CD4-positive, alpha-beta memory T cell (primary cell): ENCODE measurements at regions not wholly inside any gene's neighbourhood (a gene's known extent, or its start where the extent isn't known, plus 50 kb on each side); places are given as distances from the start of the nearest gene placed in this dataset.
"Not testable (repeated sequence)": the region's sequence is repeated elsewhere in the genome, so short reads cannot be mapped to it uniquely, and the experiment has no call there.

Source experiments
- CTCF ChIA-PET: fragments of 350-600 bp; sonication (Branson Sonifier 250); formaldehyde crosslinking; loops from one replicate; lab custom pipeline; 2021; ENCODE audit warnings: inconsistent platforms; ENCODE audit not compliant: partially characterized antibody; lab: Charles Lee
- POLR2A ChIA-PET: fragments of 350-600 bp; sonication (Branson Sonifier 250); formaldehyde crosslinking; loops from one replicate; lab custom pipeline; 2021; ENCODE audit not compliant: partially characterized antibody; lab: Charles Lee
- DNase-seq, 5 donors: peaks; one replicate each; pipeline versions ENCODE4 v3.0.0 to v3.0.0-alpha.2; 2020 to 2022; ENCODE audit warnings: mixed read lengths in 1 of 5
- H3K27ac ChIP-seq: one replicate; pipeline ENCODE4 v1.7.0; 2013; ENCODE audit warnings: low read depth, low read length
- H3K27me3 ChIP-seq: 2 replicates; pipeline ENCODE4 v1.7.0; 2013; ENCODE audit warnings: mild to moderate bottlenecking, low read length, moderate library complexity; ENCODE audit not compliant: insufficient read depth
- H3K36me3 ChIP-seq: 2 replicates; pipeline ENCODE4 v1.7.0; 2013; ENCODE audit warnings: mild to moderate bottlenecking, low read length, moderate library complexity; ENCODE audit not compliant: insufficient read depth
- H3K4me1 ChIP-seq: 2 replicates; pipeline ENCODE4 v1.7.0; 2013; ENCODE audit warnings: mild to moderate bottlenecking, low read length, moderate library complexity; ENCODE audit not compliant: insufficient read depth
- H3K4me3 ChIP-seq, 2 donors: one replicate each; pipeline ENCODE4 v1.7.0; 2013; ENCODE audit warnings: low read length in 2 of 2, mild to moderate bottlenecking in 1 of 2
- H3K9me3 ChIP-seq, 2 donors: one replicate each; pipeline ENCODE4 v1.7.0; 2013; ENCODE audit warnings: low read length in 2 of 2, control low read depth in 1 of 2; ENCODE audit not compliant: control insufficient read depth in 1 of 2
- H3K27ac Mint-ChIP-seq, 7 donors: one replicate each; pipeline ENCODE4 v1.8.0; 2020 to 2021; ENCODE audit warnings: mixed read lengths in 7 of 7, mild to moderate bottlenecking in 6 of 7, inconsistent platforms in 3 of 7, moderate library complexity in 3 of 7
- H3K27me3 Mint-ChIP-seq, 2 donors: one replicate each; pipeline ENCODE4 v1.8.0; 2020 to 2021; ENCODE audit warnings: mixed read lengths in 2 of 2
- H3K36me3 Mint-ChIP-seq, 2 donors: one replicate each; pipeline ENCODE4 v1.8.0; 2020 to 2021; ENCODE audit warnings: mixed read lengths in 2 of 2, inconsistent platforms in 1 of 2, mild to moderate bottlenecking in 1 of 2
- H3K4me1 Mint-ChIP-seq, 4 donors: one replicate each; pipeline ENCODE4 v1.8.0; 2020 to 2021; ENCODE audit warnings: mixed read lengths in 4 of 4, mild to moderate bottlenecking in 1 of 4
- H3K4me3 Mint-ChIP-seq, 8 donors: one replicate each; pipeline ENCODE4 v1.8.0; 2020 to 2021; ENCODE audit warnings: mixed read lengths in 8 of 8, mild to moderate bottlenecking in 7 of 8, moderate library complexity in 6 of 8, inconsistent platforms in 3 of 8
- H3K9me3 Mint-ChIP-seq, 8 donors: one replicate each; pipeline ENCODE4 v1.8.0; 2020 to 2021; ENCODE audit warnings: mixed read lengths in 8 of 8, mild to moderate bottlenecking in 5 of 8, inconsistent platforms in 3 of 8, moderate library complexity in 1 of 8
- intact Hi-C: fragments of 100-400 bp; cut with micrococcal nuclease; formaldehyde crosslinking; loops from one replicate; pipeline ENCODE4 v1.15.1; 2023

- peak overlapping the region in 1 of 2 donors; percentile 43 for H3K4me3 ChIP-seq
- peak overlapping the region in 2 of 7 donors; percentile 32 to 72 for H3K27ac Mint-ChIP-seq
- intact Hi-C loops, result no loop called here
- H3K9me3 ChIP-seq, result no peaks in the 10 kb centered on the region
- peaks cover 11% of the 10 kb centered on the region for H3K27me3 ChIP-seq
- H3K4me1 ChIP-seq, result peaks cover 20% of the 10 kb centered on the region
- H3K9me3 Mint-ChIP-seq, result no peaks in the 10 kb centered on the region
- POLR2A ChIA-PET, result interaction anchor here (1.8 kb wide), 1 partner anchor 14 kb away, joined by 10 read pairs; no protein-coding TSS in a partner anchor
- H3K36me3 ChIP-seq, result no peaks in the 10 kb centered on the region
- peaks cover 11 to 21% of the 10 kb centered on the region in 2 donors for H3K27me3 Mint-ChIP-seq
- peaks cover 16 to 38% (median 28%) of the 10 kb centered on the region in 4 donors for H3K4me1 Mint-ChIP-seq
- DNase-seq, result no peak
- peak overlapping the region; percentile 71 to 84 (median 76) for H3K4me3 Mint-ChIP-seq
- no peak overlapping the region for H3K27ac ChIP-seq
- CTCF ChIA-PET, result no interaction called here
- no peaks in the 10 kb centered on the region for H3K36me3 Mint-ChIP-seq
Observed at GRCh38 chr22:49670456-49671330, 157.0 kb downstream of the BRD1 start.

- Histone ChIP-seq H3K27me3 (peaks cover 11% of the 10 kb centered on the region), H3K4me1 (peaks cover 20% of the 10 kb centered on the region)
- Mint-ChIP-seq H3K4me3 (peak overlapping the region; percentile 59 to 80 (median 70)), H3K27me3 (peaks cover 11 to 21% of the 10 kb centered on the region in 2 donors), H3K4me1 (peaks cover 16 to 38% (median 28%) of the 10 kb centered on the region in 4 donors)
- peak in 3 of 5 donors; percentile 22 to 38 (median 32) for DNase-seq
- intact Hi-C loops, H3K36me3 ChIP-seq, H3K27ac ChIP-seq, H3K9me3 Mint-ChIP-seq, H3K4me3 ChIP-seq, H3K36me3 Mint-ChIP-seq, H3K27ac Mint-ChIP-seq, H3K9me3 ChIP-seq: not testable (repeated sequence)
- ChIA-PET POLR2A (interaction anchor here (1.8 kb wide), 1 partner anchor 13 kb away, joined by 10 read pairs; no protein-coding TSS in a partner anchor), CTCF (interaction anchor here (1.4 kb wide), 1 partner anchor 20 kb away, joined by 3 read pairs; no protein-coding TSS in a partner anchor)
Observed at GRCh38 chr22:49669969-49670455, 157.7 kb downstream of the BRD1 start.

GRCh38 chr22:49669427-49669968 is 158.2 kb downstream of the BRD1 start:
- intact Hi-C loops, H3K9me3 Mint-ChIP-seq, H3K36me3 ChIP-seq, H3K9me3 ChIP-seq, H3K27ac ChIP-seq, H3K36me3 Mint-ChIP-seq, H3K4me3 ChIP-seq, H3K27ac Mint-ChIP-seq: not testable (repeated sequence)
- POLR2A ChIA-PET, result interaction anchor here (1.8 kb wide), 1 partner anchor 12 kb away, joined by 10 read pairs; no protein-coding TSS in a partner anchor
- CTCF ChIA-PET, result interaction anchor here (1.4 kb wide), 1 partner anchor 20 kb away, joined by 3 read pairs; no protein-coding TSS in a partner anchor
- DNase-seq, result peak in 1 of 5 donors; percentile 14
- peaks cover 11% of the 10 kb centered on the region for H3K27me3 ChIP-seq
- peaks cover 20% of the 10 kb centered on the region for H3K4me1 ChIP-seq
- Mint-ChIP-seq H3K4me3 (peak overlapping the region; percentile 59 to 80 (median 70)), H3K27me3 (peaks cover 11 to 17% of the 10 kb centered on the region in 2 donors), H3K4me1 (peaks cover 16 to 38% (median 28%) of the 10 kb centered on the region in 4 donors)

GRCh38 chr22:49668402-49668801 is 159.3 kb downstream of the BRD1 start:
- peaks cover 16 to 38% (median 28%) of the 10 kb centered on the region in 4 donors for H3K4me1 Mint-ChIP-seq
- intact Hi-C loops, result no loop called here
- H3K36me3 Mint-ChIP-seq, result no peaks in the 10 kb centered on the region
- no peak overlapping the region for H3K27ac ChIP-seq
- H3K9me3 Mint-ChIP-seq, result no peaks in the 10 kb centered on the region
- H3K27ac Mint-ChIP-seq, result peak overlapping the region in 1 of 7 donors; percentile 23
- no peaks in the 10 kb centered on the region for H3K36me3 ChIP-seq
- H3K9me3 ChIP-seq, result no peaks in the 10 kb centered on the region
- no peak overlapping the region for H3K4me3 Mint-ChIP-seq
- H3K4me3 ChIP-seq, result no peak overlapping the region
- CTCF ChIA-PET, result interaction anchor here (1.4 kb wide), 1 partner anchor 18 kb away, joined by 3 read pairs; no protein-coding TSS in a partner anchor
- H3K27me3 Mint-ChIP-seq, result peaks cover 11 to 17% of the 10 kb centered on the region in 2 donors
- peaks cover 11% of the 10 kb centered on the region for H3K27me3 ChIP-seq
- POLR2A ChIA-PET, result no interaction called here
- no peak for DNase-seq
- H3K4me1 ChIP-seq, result peaks cover 20% of the 10 kb centered on the region

GRCh38 chr22:49667236-49667635 is 160.4 kb downstream of the BRD1 start:
- intact Hi-C loops, result no loop called here
- Mint-ChIP-seq H3K4me1 (peaks cover 16 to 38% (median 28%) of the 10 kb centered on the region in 4 donors), H3K4me3 (peak overlapping the region; percentile 64 to 80 (median 74)), H3K27ac (peak overlapping the region; percentile 51 to 86 (median 80)), H3K9me3 (no peaks in the 10 kb centered on the region), H3K36me3 (no peaks in the 10 kb centered on the region), H3K27me3 (peaks cover 11 to 17% of the 10 kb centered on the region in 2 donors)
- no peak overlapping the region for H3K4me3 ChIP-seq
- CTCF ChIA-PET, result no interaction called here
- DNase-seq, result peak in 1 of 5 donors; percentile 15
- H3K4me1 ChIP-seq, result peaks cover 20% of the 10 kb centered on the region
- no peaks in the 10 kb centered on the region for H3K36me3 ChIP-seq
- POLR2A ChIA-PET, result interaction anchor here (0.6 kb wide), 1 partner anchor 10 kb away, joined by 3 read pairs; no protein-coding TSS in a partner anchor
- H3K27ac ChIP-seq, result no peak overlapping the region
- H3K27me3 ChIP-seq, result peaks cover 11% of the 10 kb centered on the region
- H3K9me3 ChIP-seq, result no peaks in the 10 kb centered on the region

GRCh38 chr22:49666146-49666809 is 161.4 kb downstream of the BRD1 start:
- ChIA-PET POLR2A (interaction anchor here (1.5 kb wide), 1 partner anchor 10 kb away, joined by 4 read pairs; no protein-coding TSS in a partner anchor), CTCF (no interaction called here)
- Mint-ChIP-seq H3K36me3 (no peaks in the 10 kb centered on the region), H3K4me3 (peak overlapping the region in 7 of 8 donors; percentile 22 to 80 (median 29)), H3K27ac (peak overlapping the region in 5 of 7 donors; percentile 19 to 84 (median 51)), H3K4me1 (peaks cover 12 to 32% (median 23%) of the 10 kb centered on the region in 4 donors), H3K9me3 (no peaks in the 10 kb centered on the region), H3K27me3 (peaks cover 6 to 10% of the 10 kb centered on the region in 2 donors)
- Histone ChIP-seq H3K27me3 (peaks cover 3% of the 10 kb centered on the region), H3K9me3 (no peaks in the 10 kb centered on the region), H3K27ac (no peak overlapping the region), H3K4me3 (no peak overlapping the region), H3K36me3 (no peaks in the 10 kb centered on the region), H3K4me1 (peaks cover 16% of the 10 kb centered on the region)
- DNase-seq, result no peak
- intact Hi-C loops, result no loop called here
